Globus pallidus (tissue), 1 donor: ENCODE measurements at regions not wholly inside any gene's neighbourhood (a gene's known extent, or its start where the extent isn't known, plus 50 kb on each side); places are given as distances from the start of the nearest gene placed in this dataset.
A peak's percentile ranks its signal among the peaks of the same experiment; 100 is the strongest.
"Not testable (repeated sequence)": the region's sequence is repeated elsewhere in the genome, so short reads cannot be mapped to it uniquely, and the experiment has no call there.

ENCODE experiments used
- DNase-seq: peaks from one replicate; pipeline ENCODE4 v3.0.0-alpha.2; 2015; ENCODE audit warnings: low spot score

- DNase-seq: no peak
These were observed 64.0 kb downstream of the CCNG2 start for GRCh38 chr4:77220828-77221613.

GRCh38 chr4:77225022-77225421 lies 68.0 kb downstream of the CCNG2 start:
- no peak for DNase-seq

GRCh38 chr4:77226939-77227705 lies 70.1 kb downstream of the CCNG2 start:
- no peak for DNase-seq

- DNase-seq: no peak
These were observed 72.4 kb downstream of the CCNG2 start for GRCh38 chr4:77229433-77229832.

- DNase-seq: no peak
These were observed 75.6 kb downstream of the CCNG2 start for GRCh38 chr4:77232653-77233052.

GRCh38 chr4:77235289-77235854 lies 78.4 kb downstream of the CCNG2 start:
- no peak for DNase-seq

GRCh38 chr4:77236806-77237205 lies 79.8 kb downstream of the CCNG2 start:
- DNase-seq: no peak

- DNase-seq: peak; percentile 32
These were observed 83.6 kb downstream of the CCNG2 start for GRCh38 chr4:77240469-77241066.

- no peak for DNase-seq
These were observed 91.8 kb downstream of the CCNG2 start for GRCh38 chr4:77248805-77249204.

- DNase-seq: no peak
These were observed 94.7 kb downstream of the CCNG2 start for GRCh38 chr4:77251751-77252150.

- no peak for DNase-seq
These were observed 106.2 kb downstream of the CCNG2 start for GRCh38 chr4:77263247-77263646.

- not testable (repeated sequence) for DNase-seq
These were observed 107.0 kb downstream of the CCNG2 start for GRCh38 chr4:77263976-77264375.

GRCh38 chr4:77264826-77265225 lies 107.8 kb downstream of the CCNG2 start:
- DNase-seq: no peak

- DNase-seq: no peak
These were observed 111.1 kb downstream of the CCNG2 start for GRCh38 chr4:77268108-77268507.

GRCh38 chr4:77269505-77269904 lies 112.5 kb downstream of the CCNG2 start:
- no peak for DNase-seq

GRCh38 chr4:77273412-77273811 lies 116.4 kb downstream of the CCNG2 start:
- no peak for DNase-seq

GRCh38 chr4:77279114-77279513 lies 122.1 kb downstream of the CCNG2 start:
- not testable (repeated sequence) for DNase-seq

- DNase-seq: no peak
These were observed 125.3 kb downstream of the CCNG2 start for GRCh38 chr4:77282305-77282704.

- DNase-seq: no peak
These were observed 127.0 kb downstream of the CCNG2 start for GRCh38 chr4:77284036-77284435.

GRCh38 chr4:77286906-77287305 lies 129.9 kb downstream of the CCNG2 start:
- no peak for DNase-seq

- DNase-seq: no peak
These were observed 136.4 kb downstream of the CCNG2 start for GRCh38 chr4:77293426-77293825.

GRCh38 chr4:77300996-77301395 lies 144.0 kb downstream of the CCNG2 start:
- not testable (repeated sequence) for DNase-seq

- DNase-seq: no peak
These were observed 148.8 kb downstream of the CCNG2 start for GRCh38 chr4:77305766-77306165.
